ENCODE measurements at regions not wholly inside any gene's neighbourhood (a gene's known extent, or its start where the extent isn't known, plus 50 kb on each side); places are given as distances from the start of the nearest gene placed in this dataset.
A peak's percentile ranks its signal among the peaks of the same experiment; 100 is the strongest.
"Not testable (repeated sequence)": the region's sequence is repeated elsewhere in the genome, so short reads cannot be mapped to it uniquely, and the experiment has no call there.

DNA sequence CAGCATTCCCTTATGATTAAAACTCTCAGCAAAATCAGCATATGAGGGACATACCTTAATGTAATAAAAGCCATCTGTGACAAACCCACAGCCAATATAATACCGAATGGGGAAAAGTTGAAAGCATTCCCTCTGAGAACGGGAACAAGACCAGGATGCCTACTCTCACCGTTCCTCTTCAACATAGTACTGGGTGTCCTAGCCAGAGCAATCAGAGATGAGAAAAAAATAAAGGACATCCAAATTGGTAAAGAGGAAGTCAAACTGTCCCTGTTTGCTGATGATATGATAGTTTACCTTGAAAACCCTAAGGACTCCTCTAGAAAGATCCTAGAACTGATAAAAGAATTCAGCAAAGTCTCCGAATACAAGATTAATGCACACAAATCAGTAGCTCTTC lies 141.6 kb upstream of the MAN1A1 start:
- not testable (repeated sequence) for DNase-seq (ENCODE audit: low read depth)

DNA sequence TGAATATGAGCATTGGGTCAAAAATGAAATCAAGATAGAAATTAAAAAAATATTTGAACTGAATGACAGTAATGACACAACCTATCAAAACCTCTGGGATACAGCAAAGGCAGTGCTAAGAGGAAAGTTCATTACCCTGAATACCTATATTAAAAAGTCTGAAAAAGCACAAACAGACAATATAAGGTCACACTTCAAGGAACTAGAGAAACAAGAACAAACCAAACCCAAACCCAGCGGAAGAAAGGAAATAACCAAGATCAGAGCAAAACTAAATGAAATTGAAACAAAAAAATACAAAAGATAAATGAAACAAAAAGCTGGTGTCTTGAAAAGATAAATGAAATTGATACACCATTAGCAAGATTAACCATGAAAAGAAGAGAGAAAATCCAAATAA lies 140.5 kb upstream of the MAN1A1 start:
- not testable (repeated sequence) for DNase-seq (ENCODE audit: low read depth)

- peak; percentile 84 for DNase-seq (ENCODE audit: low read depth)
Observed at GRCh38 chr6:119484598-119484997, 135.0 kb upstream of the MAN1A1 start.

GRCh38 chr6:119483908-119484307 lies 134.3 kb upstream of the MAN1A1 start:
- DNase-seq (ENCODE audit: low read depth) = no peak

GRCh38 chr6:119482850-119483285 lies 133.3 kb upstream of the MAN1A1 start:
- no peak for DNase-seq (ENCODE audit: low read depth)

GRCh38 chr6:119481976-119482375 lies 132.4 kb upstream of the MAN1A1 start:
- no peak for DNase-seq (ENCODE audit: low read depth)

GRCh38 chr6:119480961-119481497 lies 131.5 kb upstream of the MAN1A1 start:
- no peak for DNase-seq (ENCODE audit: low read depth)

GRCh38 chr6:119479860-119480655 lies 130.5 kb upstream of the MAN1A1 start:
- peak; percentile 41 for DNase-seq (ENCODE audit: low read depth)

DNA sequence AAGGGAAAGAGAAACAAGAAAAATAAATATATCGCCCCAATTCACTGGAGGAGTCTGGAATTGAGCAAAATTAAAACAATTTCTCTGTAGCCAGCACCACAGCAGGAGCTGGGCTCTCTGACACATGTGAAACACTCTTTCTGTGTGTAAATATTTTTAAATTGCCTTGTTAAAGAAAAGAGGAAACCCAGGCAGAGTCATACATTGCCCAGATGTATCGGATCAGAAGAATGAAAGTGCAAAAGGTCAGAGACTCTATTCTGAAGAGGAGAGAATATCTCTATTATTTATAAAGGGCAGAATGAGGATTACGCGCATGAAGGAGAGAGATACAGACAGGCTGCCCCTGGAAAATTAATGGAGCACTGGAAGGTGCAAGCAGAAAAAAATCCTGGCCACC lies 127.0 kb upstream of the MAN1A1 start:
- DNase-seq (ENCODE audit: low read depth) = no peak

DNA sequence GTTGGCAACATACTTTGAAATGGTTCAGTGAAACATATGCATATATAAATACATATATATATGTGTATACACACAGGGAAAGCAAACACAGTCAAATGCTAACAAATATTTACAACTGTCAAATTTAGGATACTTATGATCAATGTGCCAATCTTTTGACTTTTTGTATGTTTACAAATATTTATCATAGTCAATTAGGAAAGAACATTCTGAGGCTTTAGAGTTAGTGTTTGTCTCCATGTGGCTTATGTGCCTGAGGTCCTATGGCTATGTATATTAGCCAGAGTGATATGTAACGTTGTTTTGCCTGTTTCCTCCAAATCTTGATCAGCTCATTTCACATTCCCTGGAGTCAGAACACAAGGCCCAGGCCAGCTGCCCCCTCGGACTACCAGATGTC lies 126.5 kb upstream of the MAN1A1 start:
- no peak for DNase-seq (ENCODE audit: low read depth)

DNA sequence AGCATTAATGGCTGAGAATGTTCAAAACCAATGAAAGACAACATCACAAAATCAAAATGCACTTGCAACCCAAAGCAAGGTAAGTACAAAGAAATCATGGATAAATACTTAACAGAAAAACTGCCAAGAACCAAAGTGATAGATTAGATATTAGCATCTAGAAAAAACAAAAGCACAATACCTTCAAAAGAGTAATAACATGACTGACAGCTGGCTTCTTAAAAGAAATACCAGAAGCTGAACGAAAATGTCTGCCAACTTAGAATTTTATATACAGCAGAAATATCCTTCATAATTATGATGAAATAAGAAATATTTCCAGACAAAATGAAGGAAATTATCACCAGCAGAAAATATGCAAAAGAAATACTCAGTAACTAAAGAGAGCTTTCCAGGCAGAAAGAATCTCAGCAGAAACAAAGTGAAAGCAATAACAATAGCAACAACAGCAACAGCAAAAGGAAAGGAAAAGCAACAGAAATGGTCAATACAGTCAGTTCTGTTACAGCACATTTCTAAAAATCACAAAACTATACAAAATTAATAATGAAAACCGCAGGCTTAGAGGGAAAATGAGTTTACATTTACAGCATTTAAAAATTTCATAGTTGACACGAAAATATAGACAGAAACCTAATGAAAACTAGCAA lies 121.5 kb upstream of the MAN1A1 start:
- DNase-seq (ENCODE audit: low read depth) = no peak

DNA sequence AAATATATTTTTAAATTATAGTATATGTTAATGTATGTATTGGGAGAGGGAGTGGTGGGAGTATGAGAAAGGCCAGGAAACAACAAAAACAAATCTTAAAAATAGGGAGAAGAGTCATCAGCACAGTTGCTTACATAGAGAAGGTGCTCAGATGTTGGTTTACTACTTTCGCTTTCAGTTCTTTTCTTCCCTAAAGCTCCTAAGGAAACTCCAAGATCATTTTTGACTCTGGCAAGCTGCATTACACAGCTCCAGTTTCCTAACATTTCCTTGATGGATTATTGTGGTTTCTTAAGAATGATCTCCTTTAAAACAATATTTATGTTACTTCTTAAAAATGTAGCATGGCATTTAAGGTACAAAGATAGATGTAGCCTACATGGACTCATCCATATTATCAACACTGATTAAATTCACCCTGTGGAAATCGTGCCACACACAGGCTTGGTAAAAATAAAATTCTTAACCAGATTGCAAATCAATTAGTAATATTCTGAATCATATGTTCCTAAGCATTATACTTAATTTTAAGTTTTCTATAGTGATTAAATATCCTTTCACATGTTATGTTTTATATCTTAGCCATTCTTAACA lies 118.0 kb upstream of the MAN1A1 start:
- no peak for DNase-seq (ENCODE audit: low read depth)

DNA sequence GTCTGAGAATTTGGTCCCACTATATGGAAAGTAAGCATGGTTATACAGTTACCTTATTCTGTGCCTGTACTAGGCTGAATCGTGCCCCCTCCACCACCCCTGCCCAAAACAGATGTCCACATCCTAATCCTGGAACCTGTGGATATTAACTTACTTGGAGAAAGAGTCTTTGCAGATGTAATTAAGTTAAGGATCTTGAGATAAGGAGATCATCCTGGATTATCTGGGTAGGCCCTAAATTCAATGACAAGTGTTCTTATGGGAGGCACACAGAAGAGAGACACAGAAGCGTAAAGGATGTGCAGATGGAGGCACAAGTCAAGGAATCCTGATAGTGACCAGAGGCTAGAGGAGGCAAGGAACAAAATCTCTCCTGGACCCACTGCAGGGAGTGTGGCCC lies 116.7 kb upstream of the MAN1A1 start:
- DNase-seq (ENCODE audit: low read depth) = no peak

- DNase-seq (ENCODE audit: low read depth) = no peak
Observed at GRCh38 chr6:119463081-119463626, 113.6 kb upstream of the MAN1A1 start.

DNA sequence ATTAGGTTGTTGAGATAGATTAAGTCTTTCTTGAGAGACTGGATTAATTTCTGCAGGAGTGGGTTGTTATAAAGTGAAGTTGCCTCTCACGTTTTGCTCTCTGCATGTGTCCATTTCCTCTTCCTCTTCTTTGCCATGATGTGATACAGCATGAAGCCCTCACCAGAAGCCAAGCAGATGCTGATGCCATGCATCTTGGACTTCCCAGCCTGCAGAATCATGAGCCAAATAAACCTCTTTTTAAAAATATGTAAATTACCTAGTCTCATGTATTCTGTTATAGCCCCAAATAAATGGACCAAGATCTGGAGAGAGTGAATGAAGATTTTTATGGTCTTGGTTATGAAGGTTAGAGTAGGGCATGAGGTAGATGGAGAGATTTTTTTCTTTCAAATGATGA lies 111.6 kb upstream of the MAN1A1 start:
- DNase-seq (ENCODE audit: low read depth) = no peak

DNA sequence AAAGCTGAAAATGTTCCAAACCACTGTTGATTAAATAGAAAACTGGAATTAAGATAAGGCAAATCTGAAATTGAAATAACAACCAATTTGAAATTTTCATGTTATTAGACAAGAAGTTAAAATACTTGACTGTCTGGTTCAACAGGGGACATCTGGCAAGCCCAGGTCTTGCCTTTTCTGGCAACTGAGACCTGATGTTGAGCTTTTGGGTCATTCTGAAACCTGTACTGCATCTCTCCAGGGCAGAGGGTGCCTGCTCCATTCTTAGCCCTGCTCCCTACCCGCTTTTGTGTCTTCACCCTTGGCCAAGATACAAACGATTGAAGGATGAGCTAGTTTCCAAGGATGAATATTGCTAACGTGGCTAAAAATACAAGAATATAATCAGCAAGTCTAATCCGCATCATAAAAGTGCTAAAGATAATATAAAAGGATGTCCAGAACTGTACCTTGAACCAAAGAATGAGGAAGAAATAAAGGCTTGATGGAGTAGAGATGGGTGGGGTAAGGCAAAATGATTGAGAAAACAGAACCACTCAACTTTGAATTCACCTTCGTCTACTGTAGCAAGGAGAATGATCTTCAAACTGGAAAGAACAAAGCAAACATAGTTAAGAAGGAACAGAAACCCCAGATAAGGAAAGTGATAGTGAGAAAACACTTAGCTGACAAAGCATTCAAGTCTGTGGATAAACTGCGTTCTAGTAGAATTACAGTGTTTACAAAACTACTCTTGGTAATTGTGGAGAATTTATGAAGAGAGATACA lies 109.8 kb upstream of the MAN1A1 start:
- no peak for DNase-seq (ENCODE audit: low read depth)

- no peak for DNase-seq (ENCODE audit: low read depth)
Observed at GRCh38 chr6:119454714-119455113, 105.2 kb upstream of the MAN1A1 start.

DNA sequence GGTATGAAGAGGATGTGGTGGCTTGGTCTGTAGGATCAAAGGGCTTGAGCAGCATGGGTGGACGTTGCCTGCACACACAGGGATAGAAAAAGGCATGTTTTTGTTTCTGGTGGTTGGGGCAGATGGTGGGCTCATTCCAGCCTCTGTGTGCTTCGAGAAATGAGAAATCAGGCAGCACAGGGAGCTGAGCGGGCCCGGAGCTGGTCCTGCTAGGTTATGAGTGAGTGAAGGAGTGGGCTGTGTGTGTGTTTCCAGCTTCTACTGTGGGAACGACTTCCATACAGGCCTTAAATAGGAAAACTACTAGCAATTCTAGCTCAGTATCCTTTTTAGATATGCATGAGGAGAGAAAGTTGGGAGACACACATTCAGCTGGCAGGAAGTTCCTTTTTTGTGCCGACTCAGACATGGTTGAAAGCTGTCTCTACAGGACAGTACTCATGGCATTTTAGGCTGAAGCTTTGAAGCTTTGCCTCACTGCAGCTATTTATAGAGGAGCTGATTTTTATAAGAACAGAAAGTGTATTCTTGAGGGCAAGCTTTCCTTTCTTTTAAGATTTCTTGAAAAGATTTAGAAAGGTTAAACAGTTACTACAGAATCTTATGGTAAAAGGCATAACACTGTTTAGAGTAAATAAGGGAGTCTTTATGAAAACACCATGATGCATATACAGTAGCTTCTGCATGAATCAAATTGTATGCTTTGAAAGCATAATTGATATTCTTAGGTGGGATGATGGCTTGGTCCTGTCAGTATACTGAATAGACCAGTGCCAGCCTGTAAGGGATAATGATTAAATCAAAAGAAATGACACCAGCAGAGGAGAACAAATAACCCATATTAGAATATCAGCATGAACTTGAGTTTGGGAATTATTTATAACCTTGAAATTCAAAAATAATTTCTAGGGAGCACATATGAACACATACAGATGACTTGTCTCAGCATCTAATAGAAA lies 104.0 kb upstream of the MAN1A1 start:
- no peak for DNase-seq (ENCODE audit: low read depth)

DNA sequence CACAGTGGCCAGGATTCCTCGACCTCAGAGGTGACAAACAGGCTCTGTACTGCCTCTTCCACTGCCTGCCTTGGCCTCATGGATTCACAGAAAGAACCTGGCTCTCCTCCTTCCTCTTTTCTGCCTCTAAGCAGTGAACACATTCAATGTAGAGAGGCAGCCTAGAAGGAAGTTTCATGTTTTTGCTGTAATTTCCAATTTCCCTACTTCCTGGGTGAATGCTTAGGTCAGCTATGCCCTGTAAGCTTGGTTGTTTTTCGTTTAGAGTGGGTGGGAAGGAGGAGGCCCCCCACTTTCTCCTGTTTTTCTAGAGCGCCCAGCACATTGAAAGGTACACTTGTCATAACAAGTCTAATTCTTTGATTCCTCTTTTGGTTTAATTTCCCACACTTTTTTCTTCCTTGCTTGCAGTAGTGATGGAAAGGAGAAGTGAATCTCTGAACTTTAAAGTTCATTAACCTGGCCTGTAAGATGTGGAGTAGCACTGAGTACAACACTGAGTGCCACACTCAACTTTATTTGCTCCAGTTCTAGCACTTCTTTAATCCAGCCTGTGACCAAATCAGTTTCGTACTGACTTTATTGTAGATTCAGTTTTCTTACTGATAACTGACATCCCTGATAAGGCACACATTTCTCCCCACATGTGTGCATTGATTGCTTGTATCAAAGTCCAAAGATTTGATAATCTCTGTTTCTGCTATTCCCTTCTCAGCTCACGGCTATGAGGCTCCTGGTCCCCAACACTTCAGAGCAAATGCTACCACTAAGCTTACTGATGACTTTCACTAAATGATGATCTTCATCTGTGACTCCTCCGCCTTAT lies 100.0 kb upstream of the MAN1A1 start:
- DNase-seq (ENCODE audit: low read depth) = no peak

DNA sequence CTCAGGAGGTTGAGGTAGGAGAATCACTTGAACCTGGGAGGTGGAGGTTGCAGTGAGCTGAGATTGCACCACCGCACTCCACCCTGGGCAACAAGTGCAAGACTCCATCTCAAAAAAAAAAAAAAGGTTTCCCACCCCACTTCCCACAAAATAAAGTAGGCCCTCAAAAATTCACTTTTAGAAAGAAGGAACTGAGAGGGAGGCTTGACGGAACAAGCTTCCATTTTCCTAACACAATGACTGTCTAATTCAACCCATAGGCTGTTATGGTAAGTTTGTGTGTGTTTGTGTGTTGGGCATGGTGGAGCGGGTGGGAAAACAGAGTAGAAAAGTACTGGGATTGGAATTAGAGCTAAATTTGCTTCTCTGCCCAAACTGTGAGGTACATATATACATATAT lies 98.4 kb upstream of the MAN1A1 start:
- DNase-seq (ENCODE audit: low read depth) = no peak

Data from non-pigmented ciliary epithelial cell (primary cell).